ENCODE measurements at regions not wholly inside any gene's neighbourhood (a gene's known extent, or its start where the extent isn't known, plus 50 kb on each side); places are given as distances from the start of the nearest gene placed in this dataset.

GRCh38 chr4:18192901-18193300 is 171.3 kb upstream of the LCORL start:
- Histone ChIP-seq H3K4me3 (replicated peaks; ENCODE audit: low read depth, low read length) (no peak overlapping the region), H3K36me3 (ENCODE audit: control insufficient read depth, insufficient read depth, low read length) (no peaks in the 10 kb centered on the region), H3K27me3 (replicated peaks; ENCODE audit: control insufficient read depth, insufficient read depth, low read length) (no peaks in the 10 kb centered on the region; the same call in 1 of the 2 replicates)
- no peak for DNase-seq (ENCODE audit: extremely low read depth, insufficient read length)
- TF ChIP-seq CTCF (IDR thresholded peaks at IDR 0.05; ENCODE audit: insufficient read depth, low read length, poor library complexity, severe bottlenecking) = no peak

DNA sequence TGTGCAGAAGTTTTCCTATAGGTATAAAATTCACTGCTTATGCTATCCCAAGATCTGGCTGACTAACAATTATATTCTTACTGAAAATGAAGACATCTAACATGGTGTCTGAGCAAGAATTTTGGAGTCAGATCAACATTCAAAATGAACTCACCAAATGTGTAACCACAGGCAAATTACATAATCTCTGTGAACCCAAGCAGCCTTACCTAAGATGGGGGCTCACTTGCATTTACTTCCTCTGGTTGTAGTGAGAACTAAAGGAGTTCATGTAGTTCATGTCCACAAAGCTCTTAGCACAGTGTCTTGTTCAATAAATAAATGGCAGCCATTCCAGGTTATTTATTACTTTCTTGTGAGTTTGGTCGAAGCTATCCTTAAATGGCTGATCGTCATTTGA is 163.9 kb upstream of the LCORL start:
- TF ChIP-seq CTCF (IDR thresholded peaks at IDR 0.05; ENCODE audit: insufficient read depth, low read length, poor library complexity, severe bottlenecking) = no peak
- Histone ChIP-seq H3K36me3 (ENCODE audit: control insufficient read depth, insufficient read depth, low read length) (no peaks in the 10 kb centered on the region), H3K27me3 (replicated peaks; ENCODE audit: control insufficient read depth, insufficient read depth, low read length) (no peaks in the 10 kb centered on the region), H3K4me3 (replicated peaks; ENCODE audit: low read depth, low read length) (no peak overlapping the region)
- no peak for DNase-seq (ENCODE audit: extremely low read depth, insufficient read length)

DNA sequence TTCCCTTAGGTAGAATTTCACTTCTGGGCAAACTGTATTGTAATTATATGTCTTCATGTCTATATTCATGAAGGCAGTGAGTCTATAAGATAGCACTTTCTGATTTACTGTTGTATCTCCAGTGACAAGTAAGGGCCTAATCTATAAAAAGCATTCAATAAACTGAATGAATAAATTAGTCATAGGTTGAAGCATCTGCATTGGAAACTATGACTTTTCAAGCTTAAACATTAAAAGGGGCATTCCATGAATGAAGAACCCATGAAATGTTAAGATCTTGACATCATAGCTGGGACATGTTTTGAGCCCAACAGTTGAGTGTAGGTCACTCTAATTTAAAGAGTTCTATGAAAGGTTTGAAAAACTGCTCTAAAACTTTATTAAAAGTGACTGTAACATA is 159.3 kb upstream of the LCORL start:
- Histone ChIP-seq H3K27me3 (replicated peaks; ENCODE audit: control insufficient read depth, insufficient read depth, low read length) (no peaks in the 10 kb centered on the region), H3K4me3 (replicated peaks; ENCODE audit: low read depth, low read length) (no peak overlapping the region), H3K36me3 (ENCODE audit: control insufficient read depth, insufficient read depth, low read length) (no peaks in the 10 kb centered on the region)
- TF ChIP-seq CTCF (IDR thresholded peaks at IDR 0.05; ENCODE audit: insufficient read depth, low read length, poor library complexity, severe bottlenecking) = no peak
- no peak for DNase-seq (ENCODE audit: extremely low read depth, insufficient read length)

GRCh38 chr4:18180122-18180521 is 158.6 kb upstream of the LCORL start:
- no peaks in the 10 kb centered on the region for H3K36me3 ChIP-seq (ENCODE audit: control insufficient read depth, insufficient read depth, low read length)
- H3K27me3 ChIP-seq (replicated peaks; ENCODE audit: control insufficient read depth, insufficient read depth, low read length) = no peaks in the 10 kb centered on the region
- no peak for DNase-seq (ENCODE audit: extremely low read depth, insufficient read length)
- TF ChIP-seq CTCF (IDR thresholded peaks at IDR 0.05; ENCODE audit: insufficient read depth, low read length, poor library complexity, severe bottlenecking) = no peak
- H3K4me3 ChIP-seq (replicated peaks; ENCODE audit: low read depth, low read length) = no peak overlapping the region

- no peak for TF ChIP-seq CTCF (IDR thresholded peaks at IDR 0.05; ENCODE audit: insufficient read depth, low read length, poor library complexity, severe bottlenecking)
- Histone ChIP-seq H3K36me3 (ENCODE audit: control insufficient read depth, insufficient read depth, low read length) (no peaks in the 10 kb centered on the region), H3K27me3 (replicated peaks; ENCODE audit: control insufficient read depth, insufficient read depth, low read length) (no peaks in the 10 kb centered on the region), H3K4me3 (replicated peaks; ENCODE audit: low read depth, low read length) (no peak overlapping the region)
- no peak for DNase-seq (ENCODE audit: extremely low read depth, insufficient read length)
Measured at GRCh38 chr4:18171896-18172295, 150.3 kb upstream of the LCORL start.

DNA sequence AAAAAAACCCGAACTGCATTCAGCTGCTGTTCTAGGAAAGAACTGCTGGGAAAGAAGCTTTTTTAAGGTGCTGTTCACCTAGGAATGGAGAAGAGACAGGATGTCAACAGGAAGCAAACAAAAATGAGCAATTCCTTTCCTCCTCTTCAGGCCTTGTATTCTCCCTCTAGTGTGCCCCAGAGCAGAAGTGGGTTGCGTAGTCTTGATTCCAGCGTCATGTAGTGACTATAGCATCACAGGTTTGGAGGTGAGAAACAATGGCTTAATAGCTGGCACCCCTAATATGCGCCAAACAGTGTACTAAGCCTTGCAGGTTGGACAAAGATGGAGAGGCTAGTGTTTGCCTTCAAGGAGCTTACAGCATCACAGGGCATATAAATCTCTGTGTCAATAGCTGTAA is 146.3 kb upstream of the LCORL start:
- Histone ChIP-seq H3K27me3 (replicated peaks; ENCODE audit: control insufficient read depth, insufficient read depth, low read length) (no peaks in the 10 kb centered on the region), H3K4me3 (replicated peaks; ENCODE audit: low read depth, low read length) (no peak overlapping the region), H3K36me3 (ENCODE audit: control insufficient read depth, insufficient read depth, low read length) (no peaks in the 10 kb centered on the region)
- no peak for DNase-seq (ENCODE audit: extremely low read depth, insufficient read length)
- TF ChIP-seq CTCF (IDR thresholded peaks at IDR 0.05; ENCODE audit: insufficient read depth, low read length, poor library complexity, severe bottlenecking) = no peak

Data from GM06990 (cell line).